Stromal cell of bone marrow (primary cell): ENCODE measurements at regions not wholly inside any gene's neighbourhood (a gene's known extent, or its start where the extent isn't known, plus 50 kb on each side); places are given as distances from the start of the nearest gene placed in this dataset.
A peak's percentile ranks its signal among the peaks of the same experiment; 100 is the strongest.
"Not testable (repeated sequence)": the region's sequence is repeated elsewhere in the genome, so short reads cannot be mapped to it uniquely, and the experiment has no call there.

Experiments
- DNase-seq: peaks from one replicate; pipeline ENCODE4 v3.0.0-alpha.2; 2012; ENCODE audit warnings: low read depth

- no peak for DNase-seq
These were observed 810.3 kb upstream of the CRIM1 start for GRCh38 chr2:35545301-35545700.

GRCh38 chr2:35538796-35539195 is 816.8 kb upstream of the CRIM1 start:
- DNase-seq: no peak

GRCh38 chr2:35530615-35531135 is 824.9 kb upstream of the CRIM1 start:
- no peak for DNase-seq

GRCh38 chr2:35526741-35527140 is 828.8 kb upstream of the CRIM1 start:
- no peak for DNase-seq

- DNase-seq: no peak
These were observed 833.1 kb upstream of the CRIM1 start for GRCh38 chr2:35522450-35522849.

GRCh38 chr2:35510636-35511035 is 844.9 kb upstream of the CRIM1 start:
- no peak for DNase-seq

- no peak for DNase-seq
These were observed 847.0 kb upstream of the CRIM1 start for GRCh38 chr2:35508601-35509000.

GRCh38 chr2:35504419-35504818 is 851.2 kb upstream of the CRIM1 start:
- no peak for DNase-seq

GRCh38 chr2:35503738-35504199 is 851.8 kb upstream of the CRIM1 start:
- DNase-seq: no peak

GRCh38 chr2:35503311-35503710 is 852.3 kb upstream of the CRIM1 start:
- DNase-seq: no peak

- DNase-seq: no peak
These were observed 854.5 kb upstream of the CRIM1 start for GRCh38 chr2:35501076-35501475.

- DNase-seq: no peak
These were observed 859.6 kb upstream of the CRIM1 start for GRCh38 chr2:35496022-35496421.

GRCh38 chr2:35495182-35495581 is 860.4 kb upstream of the CRIM1 start:
- DNase-seq: no peak

GRCh38 chr2:35478121-35478520 is 877.5 kb upstream of the CRIM1 start:
- DNase-seq: not testable (repeated sequence)

- peak; percentile 16 for DNase-seq
These were observed 887.3 kb upstream of the CRIM1 start for GRCh38 chr2:35468245-35468644.

GRCh38 chr2:35463805-35464596 is 891.6 kb upstream of the CRIM1 start:
- DNase-seq: no peak

- no peak for DNase-seq
These were observed 893.2 kb upstream of the CRIM1 start for GRCh38 chr2:35462226-35462998.

GRCh38 chr2:35461406-35461805 is 894.2 kb upstream of the CRIM1 start:
- DNase-seq: no peak

- no peak for DNase-seq
These were observed 900.5 kb upstream of the CRIM1 start for GRCh38 chr2:35454966-35455638.

GRCh38 chr2:35447821-35448220 is 907.8 kb upstream of the CRIM1 start:
- DNase-seq: no peak

- DNase-seq: no peak
These were observed 908.4 kb upstream of the CRIM1 start for GRCh38 chr2:35447215-35447614.

- DNase-seq: no peak
These were observed 912.5 kb upstream of the CRIM1 start for GRCh38 chr2:35443087-35443486.

- not testable (repeated sequence) for DNase-seq
These were observed 914.0 kb upstream of the CRIM1 start for GRCh38 chr2:35441575-35441974.
